HG03135 (cell line): ENCODE measurements at regions not wholly inside any gene's neighbourhood (a gene's known extent, or its start where the extent isn't known, plus 50 kb on each side); places are given as distances from the start of the nearest gene placed in this dataset.
"Not testable (repeated sequence)": the region's sequence is repeated elsewhere in the genome, so short reads cannot be mapped to it uniquely, and the experiment has no call there.

ENCODE experiments used
- ATAC-seq: cut with Tn5 transposase; IDR thresholded peaks from one replicate; pipeline ENCODE4 v1.9.1; 2021; ENCODE audit warnings: mild to moderate bottlenecking, moderate library complexity; ENCODE audit not compliant: unreplicated experiment

DNA sequence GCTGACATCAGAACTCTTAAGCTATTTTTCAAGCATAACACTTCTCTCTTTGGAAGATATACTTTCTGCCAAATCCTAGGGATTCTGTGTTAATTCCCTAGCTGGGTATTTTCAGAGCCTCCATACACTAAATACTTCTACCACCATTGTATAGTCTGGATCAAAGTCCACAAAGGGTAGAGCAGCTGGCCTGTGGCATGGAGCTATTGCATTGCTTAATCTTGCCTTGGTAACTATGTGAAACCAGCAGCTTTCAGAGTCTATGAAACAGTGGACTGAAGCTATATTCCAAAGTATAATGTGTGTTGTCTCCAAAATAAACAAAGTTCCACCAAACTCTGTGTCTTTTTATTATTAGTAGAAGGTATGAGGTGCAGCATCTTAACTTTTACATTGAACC lies 296.9 kb upstream of the CDH19 start:
- ATAC-seq = no peak

DNA sequence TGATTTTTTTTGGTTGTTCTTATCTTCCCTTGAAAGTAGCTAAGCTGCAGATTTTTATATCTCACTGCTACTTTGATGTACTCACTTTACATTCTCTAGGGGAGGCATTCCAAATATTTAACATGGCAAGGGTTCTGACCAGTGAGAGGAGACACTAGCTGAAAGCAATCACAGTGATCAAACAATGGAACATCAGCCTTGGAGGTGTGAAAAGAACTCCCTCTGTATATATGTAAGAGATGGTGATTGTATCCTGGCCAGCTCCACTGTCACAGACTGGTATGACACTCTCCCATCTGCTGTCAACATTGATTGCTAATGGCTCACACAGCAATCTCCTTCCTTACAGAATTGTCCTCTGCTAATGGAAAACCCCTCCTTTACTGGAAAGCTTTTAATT lies 291.7 kb upstream of the CDH19 start:
- no peak for ATAC-seq

DNA sequence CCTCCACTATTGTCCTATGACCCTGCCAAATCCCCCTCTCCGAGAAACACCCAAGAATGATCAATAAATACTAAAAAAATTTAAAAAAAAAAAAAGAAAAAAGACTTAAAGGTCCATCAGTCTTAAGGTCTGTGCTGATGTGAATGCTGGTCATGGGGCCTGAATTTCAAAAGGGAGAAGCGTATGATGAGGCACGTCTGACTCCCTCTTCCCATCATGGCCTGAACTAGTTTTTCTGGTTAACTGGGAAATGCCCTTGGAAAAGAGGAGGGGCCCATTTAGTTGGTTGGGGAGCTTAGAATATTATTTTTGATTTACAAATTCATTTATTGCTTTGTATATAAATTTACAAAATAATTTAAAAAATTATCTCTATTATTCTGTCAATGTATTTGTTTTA lies 291.0 kb upstream of the CDH19 start:
- no peak for ATAC-seq

DNA sequence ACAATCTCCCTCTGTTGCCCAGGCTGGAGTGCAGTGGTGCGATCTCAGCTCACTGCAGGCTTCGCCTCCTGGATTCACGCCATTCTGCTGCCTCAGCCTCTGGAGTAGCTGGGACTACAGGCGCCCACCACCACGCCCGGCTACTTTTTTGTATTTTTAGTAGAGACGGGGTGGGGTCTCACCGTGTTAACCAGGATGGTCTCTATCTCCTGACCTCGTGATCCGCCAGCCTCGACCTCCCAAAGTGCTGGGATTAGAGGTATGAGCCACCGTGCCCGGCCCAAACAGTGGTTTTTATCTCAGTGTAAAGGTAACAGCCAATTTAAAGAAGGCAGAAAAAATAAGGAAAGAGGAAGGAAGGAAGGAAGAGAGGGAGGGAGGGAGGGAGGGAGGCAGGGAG lies 288.5 kb upstream of the CDH19 start:
- not testable (repeated sequence) for ATAC-seq

DNA sequence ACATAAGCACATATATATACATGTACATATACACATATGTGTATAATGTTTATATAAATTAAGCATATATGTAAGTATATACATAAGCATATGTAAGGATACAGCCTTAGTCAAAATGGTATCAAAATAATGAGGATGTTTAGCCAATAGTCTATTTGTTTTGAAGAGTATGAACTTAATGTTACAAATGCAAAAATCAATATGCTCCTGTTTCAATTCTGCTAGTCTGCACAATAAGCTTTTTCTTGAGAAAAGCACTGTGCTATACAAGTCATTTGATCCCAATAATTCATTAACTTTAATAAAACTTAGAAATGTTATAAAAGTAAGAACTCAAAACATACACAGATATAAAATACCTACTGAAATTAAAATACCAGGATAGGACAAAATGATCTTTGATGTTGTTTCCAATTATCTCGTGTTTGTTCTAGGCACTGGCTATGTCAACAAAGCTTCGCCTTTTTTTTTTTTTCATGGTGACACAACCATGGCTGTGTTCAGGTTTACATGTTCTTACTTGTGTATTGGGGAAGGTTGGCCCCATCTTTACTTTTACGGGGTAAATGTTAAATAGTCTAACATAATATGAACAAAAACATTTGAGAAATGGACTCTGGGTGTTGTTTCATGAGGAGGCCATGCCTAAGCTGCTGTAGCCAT lies 271.1 kb upstream of the CDH19 start:
- no peak for ATAC-seq

DNA sequence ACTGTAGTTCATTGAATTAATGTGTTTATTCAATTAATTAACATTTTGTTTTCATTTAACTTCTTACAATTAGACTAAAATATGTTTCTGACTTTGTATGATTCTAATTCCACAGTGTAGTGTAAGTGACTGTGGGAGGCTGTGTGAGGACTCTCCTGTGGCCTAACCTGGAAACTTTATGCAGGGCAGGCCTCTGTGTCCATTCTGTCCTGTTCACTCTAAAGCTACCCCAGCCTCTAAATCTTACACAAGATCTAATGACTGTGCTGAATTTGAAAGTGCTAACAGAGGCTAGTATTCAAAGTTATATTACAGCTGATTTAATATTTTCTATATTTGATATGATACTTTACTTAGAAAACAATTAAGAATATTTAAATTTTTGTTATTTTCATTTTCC lies 270.5 kb upstream of the CDH19 start:
- no peak for ATAC-seq

DNA sequence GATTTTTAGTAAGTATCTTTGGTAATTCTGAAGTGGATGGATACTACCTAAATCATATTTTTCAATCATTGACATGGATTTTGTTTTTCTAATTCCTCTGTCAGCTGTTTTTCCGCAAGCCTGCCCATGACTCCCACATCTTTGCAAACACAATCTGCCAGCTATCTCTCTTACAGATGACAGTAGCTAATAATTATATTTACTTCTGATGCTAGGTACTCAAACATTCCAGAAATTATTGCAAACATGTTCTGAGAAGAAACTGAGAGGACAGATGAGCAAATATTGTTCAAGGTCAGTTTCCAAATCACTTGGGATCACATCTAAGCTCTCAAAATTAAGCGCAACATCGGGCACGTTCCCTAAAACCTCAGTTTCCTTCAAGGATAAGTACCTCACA lies 270.0 kb upstream of the CDH19 start:
- ATAC-seq = no peak

DNA sequence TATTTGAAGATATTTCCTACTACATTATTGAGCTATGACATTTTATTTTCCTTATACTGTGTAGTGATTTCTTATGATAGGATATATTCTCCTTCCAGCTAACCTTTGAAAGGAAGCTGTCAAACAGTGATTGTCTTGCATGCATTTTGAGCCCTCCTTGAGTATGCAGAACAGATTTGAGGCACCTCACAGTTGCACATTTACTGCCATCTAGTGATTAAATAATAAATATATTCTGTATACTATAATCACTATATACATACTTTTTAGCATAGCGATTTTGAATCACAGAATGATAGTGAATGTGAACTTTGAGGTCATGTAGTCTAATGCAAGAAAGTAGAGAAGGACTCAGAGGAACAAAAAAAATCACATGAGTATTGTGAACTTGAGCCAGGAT lies 268.4 kb upstream of the CDH19 start:
- no peak for ATAC-seq

DNA sequence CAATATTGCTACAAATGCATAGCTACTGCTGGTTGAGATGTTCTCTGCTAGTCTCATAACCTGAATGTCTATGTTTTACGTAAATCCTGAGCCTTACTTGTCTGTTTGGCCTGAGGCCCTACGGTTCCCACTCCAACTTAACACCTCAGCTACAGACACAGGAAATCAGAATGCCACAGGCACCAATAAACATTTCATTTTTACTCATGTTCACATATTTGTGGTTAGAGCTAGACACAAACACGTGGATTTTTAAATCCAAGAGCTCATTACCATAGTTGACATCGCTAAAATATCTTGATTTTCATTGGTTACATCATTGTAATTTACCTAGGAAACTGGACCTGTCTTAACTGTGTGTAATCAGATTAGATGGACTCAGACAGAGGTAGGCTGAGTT lies 263.8 kb upstream of the CDH19 start:
- no peak for ATAC-seq

DNA sequence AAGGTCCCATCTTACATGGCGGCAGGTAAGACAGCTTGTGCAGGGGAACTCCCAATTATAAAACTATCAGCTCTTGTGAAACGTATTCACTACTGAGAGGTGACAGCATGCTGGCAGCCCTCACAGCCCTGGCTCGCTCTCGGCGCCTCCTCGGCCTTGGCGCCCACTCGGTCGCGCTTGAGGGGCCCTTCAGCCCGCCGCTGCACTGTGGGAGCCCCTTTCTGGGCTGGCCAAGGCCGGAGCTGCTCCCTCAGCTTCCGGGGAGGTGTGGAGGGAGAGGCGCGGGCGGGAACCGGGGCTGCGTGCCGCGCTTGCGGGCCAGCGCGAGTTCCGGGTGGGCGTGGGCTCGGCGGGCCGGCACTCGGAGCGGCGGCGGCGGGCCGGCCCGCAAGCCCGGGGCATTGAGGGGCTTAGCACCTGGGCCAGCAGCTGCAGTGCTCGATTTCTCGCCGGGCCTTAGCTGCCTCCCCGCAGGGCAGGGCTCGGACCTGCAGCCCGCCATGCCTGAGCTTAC lies 262.6 kb upstream of the CDH19 start:
- not testable (repeated sequence) for ATAC-seq

DNA sequence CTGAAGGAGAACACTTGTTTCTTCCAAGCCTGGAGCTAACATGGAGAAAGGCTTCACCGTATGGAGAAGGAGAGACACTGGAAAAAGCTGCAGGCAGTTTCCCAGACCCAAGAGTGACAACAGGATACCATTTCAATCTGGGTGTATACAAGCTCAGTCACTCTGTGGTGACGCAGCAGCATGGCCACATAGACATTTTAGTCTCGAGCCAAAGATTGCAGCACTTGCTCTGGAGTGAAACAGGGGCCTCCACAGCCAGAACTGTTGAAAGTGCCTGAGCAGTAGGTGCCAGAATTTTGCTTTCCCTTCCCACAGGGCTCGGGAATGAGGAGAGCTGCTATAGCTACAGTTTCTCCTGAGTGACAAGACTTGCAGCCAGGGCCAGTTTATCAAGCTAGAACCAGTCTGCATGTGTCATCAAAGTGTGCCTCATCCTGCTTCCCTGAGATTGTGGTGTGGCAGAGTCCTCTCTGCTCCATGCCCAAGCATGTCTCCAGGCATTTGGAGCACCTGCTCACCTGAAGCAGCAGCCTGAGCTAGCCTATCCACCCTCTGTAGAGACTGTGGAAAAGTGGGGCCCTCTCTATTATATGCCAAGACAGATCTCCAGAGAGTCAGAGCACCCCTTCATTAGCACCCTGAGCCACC lies 234.6 kb upstream of the CDH19 start:
- ATAC-seq = no peak

DNA sequence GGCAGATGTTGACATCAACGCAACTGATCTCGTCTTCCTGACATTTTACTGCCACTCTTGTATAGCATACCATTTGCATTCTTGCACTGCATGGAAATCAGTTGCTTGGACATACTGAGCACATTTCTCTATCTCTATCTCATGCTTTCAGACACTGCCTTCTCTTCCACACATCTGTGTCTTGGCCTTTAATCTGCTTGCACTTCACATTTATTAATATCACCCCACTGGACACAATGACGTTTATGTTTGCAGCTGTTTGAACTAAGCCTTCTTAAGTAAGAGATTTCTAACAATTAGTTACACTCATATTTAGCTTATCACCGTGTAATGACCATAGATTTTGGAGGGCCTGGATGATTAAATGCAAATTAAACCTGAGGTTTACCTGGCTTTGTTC lies 229.8 kb upstream of the CDH19 start:
- ATAC-seq = no peak

DNA sequence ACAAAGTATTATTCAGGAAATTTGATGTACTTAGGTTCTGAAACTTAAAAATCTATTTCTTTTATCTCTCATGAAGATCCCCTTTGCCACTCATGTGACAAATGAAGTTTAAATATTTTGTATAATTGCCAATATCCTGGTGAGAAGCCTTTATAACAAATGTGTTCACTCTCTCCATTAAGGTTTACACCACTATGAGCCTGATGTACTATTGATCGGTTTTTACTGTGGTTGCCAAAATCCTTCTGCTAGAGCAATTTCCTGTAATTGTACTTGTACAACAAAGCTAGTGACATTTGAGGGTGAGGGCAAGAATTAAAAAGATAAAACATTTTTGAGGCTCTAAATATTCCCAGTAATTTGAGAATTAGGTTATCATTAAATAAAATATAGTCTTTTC lies 222.3 kb upstream of the CDH19 start:
- no peak for ATAC-seq

DNA sequence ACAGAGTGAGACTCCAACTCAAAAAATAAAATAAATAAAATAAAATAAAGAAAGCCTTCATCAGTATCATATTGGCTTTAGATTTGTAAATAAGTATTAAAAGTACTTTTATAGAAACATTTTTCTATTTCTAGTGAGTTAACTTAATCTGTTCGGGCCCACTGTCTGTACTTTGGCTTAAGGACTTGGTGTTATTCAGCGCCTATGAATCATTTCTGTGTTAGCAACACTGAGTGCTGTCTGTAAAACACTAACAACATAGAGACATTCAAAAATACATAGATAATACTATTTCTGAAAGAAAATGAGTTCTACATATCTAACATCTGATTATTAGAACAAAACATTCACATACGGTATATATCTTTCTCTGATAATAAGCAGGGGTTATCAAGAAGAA lies 221.5 kb upstream of the CDH19 start:
- ATAC-seq = no peak

DNA sequence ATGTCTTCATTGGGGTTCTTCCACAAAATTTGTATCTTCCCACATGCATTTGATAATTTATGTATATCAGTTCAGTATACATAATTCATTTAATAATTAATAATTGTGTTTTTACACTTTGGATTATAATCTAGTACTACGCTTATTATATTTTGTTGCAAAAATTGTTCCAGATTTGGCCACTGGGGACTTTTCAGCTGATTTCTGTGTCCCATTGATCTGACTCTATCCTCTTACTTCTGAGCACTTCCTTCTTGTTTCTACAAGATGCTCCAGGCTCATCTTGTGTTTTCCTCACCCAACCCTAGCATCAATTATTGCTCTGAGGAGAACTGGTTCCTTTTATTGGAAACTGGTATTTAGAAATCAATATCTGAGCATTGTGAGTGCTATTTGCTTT lies 215.3 kb upstream of the CDH19 start:
- no peak for ATAC-seq

DNA sequence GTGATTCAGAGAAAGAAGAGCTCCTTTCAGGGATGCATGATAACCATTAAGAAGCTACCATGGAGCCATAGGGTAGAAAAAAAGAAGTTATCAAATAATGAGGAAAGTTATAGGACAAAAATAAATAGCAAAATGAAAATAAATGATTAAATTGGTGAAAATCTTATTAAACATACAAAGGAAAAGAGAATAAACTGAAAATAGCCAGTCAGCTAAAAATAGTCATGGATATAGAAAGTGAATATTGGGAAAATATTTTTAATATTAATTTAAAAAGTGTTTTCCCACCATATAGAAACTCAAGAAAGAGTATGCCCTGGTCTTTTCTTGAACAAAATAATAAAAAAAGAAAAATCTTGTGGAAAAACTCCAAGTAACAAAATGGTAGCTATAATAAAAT lies 209.2 kb upstream of the CDH19 start:
- ATAC-seq = no peak

DNA sequence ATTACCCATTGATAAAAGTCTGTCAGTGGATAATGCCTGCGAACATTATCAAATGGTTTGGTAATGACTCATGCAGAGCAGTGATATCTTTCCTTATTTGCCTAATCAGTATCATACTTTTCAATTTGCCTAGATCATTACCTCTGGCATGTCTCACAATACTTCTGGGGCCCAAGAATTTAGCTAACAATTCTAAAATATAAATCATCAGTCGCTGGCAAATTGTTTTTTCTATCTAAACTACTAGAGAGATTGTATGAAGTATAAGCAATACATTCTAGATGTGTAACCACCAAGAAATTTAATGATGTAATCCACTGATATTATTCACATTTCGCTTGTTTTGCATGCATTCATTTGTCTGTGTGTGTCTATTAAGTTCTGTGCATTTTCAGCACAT lies 191.2 kb upstream of the CDH19 start:
- ATAC-seq = no peak

DNA sequence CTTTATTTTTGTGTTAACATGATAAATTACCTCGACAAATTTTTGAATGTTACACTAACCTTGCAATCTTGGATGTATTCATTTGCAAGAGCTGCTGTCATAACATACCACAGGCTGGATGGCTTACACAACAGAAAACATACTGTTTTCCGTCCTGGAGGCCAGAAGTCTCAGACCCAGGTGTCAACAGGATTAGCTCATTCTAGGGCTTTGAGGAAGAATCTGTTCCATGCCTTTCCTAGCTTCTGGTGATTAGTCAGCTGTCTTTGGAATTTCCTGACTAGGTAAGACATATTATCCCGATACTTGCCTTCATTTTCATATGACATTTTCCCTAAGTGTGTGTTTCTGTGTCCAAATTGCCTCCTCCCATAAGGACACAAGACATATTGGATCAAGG lies 188.6 kb upstream of the CDH19 start:
- ATAC-seq = no peak

DNA sequence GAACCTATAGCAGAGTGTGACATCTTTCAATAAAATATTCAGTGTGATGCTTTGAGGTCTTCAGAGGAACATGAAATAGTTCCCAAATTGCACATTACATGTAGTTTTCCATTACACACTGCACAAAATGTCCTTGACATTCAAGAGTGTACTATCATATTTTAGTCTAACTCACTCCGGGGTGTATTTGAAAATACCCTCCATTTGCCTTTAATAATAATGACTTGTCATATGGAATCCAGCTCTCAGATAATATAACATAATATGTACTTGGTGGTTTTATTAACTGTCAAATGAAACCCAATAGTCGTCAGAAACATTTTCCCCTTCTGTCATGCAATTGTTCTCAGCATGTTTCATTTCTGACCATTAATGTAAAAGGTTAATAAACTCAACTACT lies 176.7 kb upstream of the CDH19 start:
- ATAC-seq = no peak

DNA sequence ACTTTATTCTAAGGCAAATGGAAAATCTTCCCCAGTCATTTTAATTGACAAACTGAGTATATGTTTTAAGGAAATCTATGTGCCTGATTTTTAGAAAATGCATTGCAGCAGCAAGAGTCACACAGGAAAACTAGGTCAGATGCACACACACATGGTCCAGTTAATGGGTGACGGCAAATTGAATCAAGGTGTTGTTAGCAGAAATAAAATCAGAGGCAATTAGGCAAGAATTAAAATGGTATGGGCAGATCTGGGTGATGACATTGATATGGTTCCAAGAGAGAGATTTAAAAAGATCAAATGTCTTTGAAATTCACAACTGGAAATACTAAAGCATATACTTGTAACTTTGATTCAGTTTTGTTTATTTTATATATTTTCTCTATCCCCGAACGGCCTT lies 174.2 kb upstream of the CDH19 start:
- no peak for ATAC-seq

DNA sequence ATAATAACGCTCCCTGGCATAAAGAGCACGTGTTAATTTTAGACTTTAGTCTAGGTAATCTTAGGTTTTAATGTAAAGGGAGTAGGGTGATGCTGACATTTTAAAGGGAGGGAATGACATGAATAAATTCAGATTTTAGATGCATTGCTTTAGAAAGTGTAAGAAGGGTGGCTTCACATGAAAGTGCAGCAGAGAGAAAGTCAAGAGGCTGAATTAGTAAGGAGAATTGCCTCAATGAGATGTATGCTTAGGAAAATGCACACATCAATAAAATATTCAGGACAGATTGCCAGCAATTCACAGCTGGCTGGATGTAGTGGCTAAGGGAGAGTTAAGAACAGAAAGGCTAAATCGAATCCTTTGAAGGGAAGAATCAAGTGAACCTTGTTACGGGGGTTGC lies 165.5 kb upstream of the CDH19 start:
- ATAC-seq = no peak

DNA sequence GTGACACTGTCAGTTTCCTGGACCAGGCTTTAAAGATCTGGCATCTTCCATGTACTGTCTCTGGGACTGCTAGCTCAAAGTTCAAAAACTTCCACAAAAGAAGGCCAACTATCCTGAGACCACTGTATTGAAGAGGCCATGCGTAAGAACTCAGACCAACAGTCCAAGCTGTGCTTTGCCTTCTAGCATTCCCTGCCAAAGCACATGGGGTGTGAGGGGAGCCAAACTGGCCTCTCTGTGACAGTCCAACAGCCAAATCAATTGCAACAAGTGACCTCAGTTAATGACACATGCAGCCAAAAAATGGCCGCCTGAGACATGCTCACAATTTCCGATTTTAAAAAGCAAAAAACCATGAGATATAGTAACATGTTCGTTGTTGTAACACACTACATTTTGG lies 160.3 kb upstream of the CDH19 start:
- ATAC-seq = no peak

DNA sequence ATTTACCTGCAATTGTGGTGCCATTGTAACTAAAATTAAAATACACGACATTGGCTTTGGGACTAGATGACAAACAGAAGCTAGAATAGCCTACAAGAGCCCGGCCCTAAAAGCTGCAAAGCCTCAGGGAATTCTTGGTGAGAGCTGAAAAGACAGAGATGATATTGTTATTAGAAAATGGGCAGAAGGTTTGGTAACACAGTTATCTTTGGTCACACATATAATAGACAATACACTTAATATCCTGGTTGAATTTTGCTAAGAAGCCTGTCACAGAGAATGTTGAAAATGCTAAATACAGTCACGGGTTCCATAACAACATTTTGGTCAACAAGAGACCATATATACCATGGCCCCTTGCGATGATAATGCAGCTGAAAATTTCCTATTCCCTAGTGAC lies 157.3 kb upstream of the CDH19 start:
- no peak for ATAC-seq
